ENCODE measurements at regions not wholly inside any gene's neighbourhood (a gene's known extent, or its start where the extent isn't known, plus 50 kb on each side); places are given as distances from the start of the nearest gene placed in this dataset.

- Histone ChIP-seq H3K18ac (ENCODE audit: low read depth, low read length) (no peak overlapping the region), H3K4me3 (ENCODE audit: insufficient read depth, low read depth, low read length) (no peak overlapping the region), H2AK5ac (ENCODE audit: low read depth, low read length) (no peak overlapping the region), H3K36me3 (ENCODE audit: control insufficient read depth, insufficient read depth, low read length) (no peaks in the 10 kb centered on the region), H4K91ac (ENCODE audit: insufficient read depth, low read depth, low read length) (no peak overlapping the region), H4K8ac (ENCODE audit: low read depth in 2 of 2, low read length in 2 of 2) (no peak overlapping the region), H2BK20ac (ENCODE audit: low read depth, low read length) (no peak overlapping the region), H3K4me1 (ENCODE audit: control insufficient read depth, insufficient read depth, low read length) (no peaks in the 10 kb centered on the region), H3K56ac (ENCODE audit: extremely low read depth, insufficient read depth, low read length) (no peak overlapping the region), H2AK9ac (replicated peaks; ENCODE audit: low read depth, low read length, poor library complexity) (no peak overlapping the region), H3K23ac (ENCODE audit: low read depth, low read length) (no peak overlapping the region), H3K27ac (ENCODE audit: insufficient read depth, low read length) (no peak overlapping the region), H2BK15ac (ENCODE audit: low read depth, low read length) (no peak overlapping the region), H3K79me1 (ENCODE audit: low read depth in 1 of 2, low read length in 2 of 2) (no peaks in the 10 kb centered on the region), H3K4me2 (ENCODE audit: low read depth, low read length) (no peak overlapping the region), H3K4ac (ENCODE audit: low read depth, low read length) (no peak overlapping the region), H3K14ac (replicated peaks; ENCODE audit: low read depth, low read length) (no peak overlapping the region), H3K27me3 (ENCODE audit: control insufficient read depth, insufficient read depth, low read length) (no peaks in the 10 kb centered on the region), H4K20me1 (ENCODE audit: insufficient read depth, low read length) (no peaks in the 10 kb centered on the region), H4K5ac (ENCODE audit: low read depth, low read length) (no peak overlapping the region), H3K9me1 (ENCODE audit: insufficient read depth, low read length) (no peaks in the 10 kb centered on the region), H3K9ac (ENCODE audit: low read depth, low read length) (no peak overlapping the region), H2AFZ (replicated peaks; ENCODE audit: low read length, poor library complexity) (no peak overlapping the region), H2BK120ac (ENCODE audit: low read depth, low read length) (no peak overlapping the region), H2BK5ac (ENCODE audit: low read depth, low read length, poor library complexity, severe bottlenecking) (no peak overlapping the region), H3K9me3 (ENCODE audit: control insufficient read depth, insufficient read depth, low read length) (no peaks in the 10 kb centered on the region; the same call in 1 of the 2 replicates)
- ATAC-seq (ENCODE audit: low read depth) (no peak), DNase-seq (no peak)
- intact Hi-C loops (cut with micrococcal nuclease): no loop called here
- CTCF ChIA-PET: no interaction called here
- dilution Hi-C loops (cut with HindIII; ENCODE audit: low sequenced_read_pairs, unreplicated experiment): no loop called here
- no CpG with 5 or more reads among the region's 2 CpGs for WGBS, 2 experiments (ENCODE audit: extremely low coverage in 2 of 2, insufficient read length in 1 of 2)
- in situ Hi-C loops (cut with MboI; ENCODE audit: low sequenced_read_pairs): no loop called here
- BruUV-seq (replicated peaks): no TSS peak
- POLR2A ChIA-PET (ENCODE audit: unreplicated experiment): no interaction called here
- TF ChIP-seq CTCF (conservative IDR thresholded peaks at IDR 0.05; ENCODE audit: low read depth, low read length) (no peak), ELK1 (IDR thresholded peaks at IDR 0.05; ENCODE audit: borderline replicate concordance, low read depth, low read length) (no peak), RFX5 (IDR thresholded peaks at IDR 0.05; ENCODE audit: low read depth, low read length) (no peak), MAZ (IDR thresholded peaks at IDR 0.05; ENCODE audit: borderline replicate concordance, low read depth, low read length) (no peak)
Measured at GRCh38 chr5:24235946-24236345, 408.8 kb downstream of the CDH10 start.

All from IMR-90 (cell line).